ENCODE measurements at regions not wholly inside any gene's neighbourhood (a gene's known extent, or its start where the extent isn't known, plus 50 kb on each side); places are given as distances from the start of the nearest gene placed in this dataset.

- no peak for TF ChIP-seq ZBTB42 (CRISPR knock-in tag; IDR thresholded peaks at IDR 0.05)
- TF ChIP-seq HDAC2 (CRISPR knock-in tag; IDR thresholded peaks at IDR 0.05), result peak; percentile 84
- TF ChIP-seq ZNF780A (CRISPR knock-in tag; IDR thresholded peaks at IDR 0.05), result no peak
- TF ChIP-seq BCL3 (CRISPR knock-in tag; IDR thresholded peaks at IDR 0.05), result no peak
- TF ChIP-seq POLR2AphosphoS2 (IDR thresholded peaks at IDR 0.05; ENCODE audit: low read depth, low read length), result no peak
- peak; percentile 69 for TF ChIP-seq BCL6 (CRISPR knock-in tag; IDR thresholded peaks at IDR 0.05)
- 0 out of 2 replicates have a peak, but pooled peaks have one; percentile 48 for TF ChIP-seq ZNF292 (CRISPR knock-in tag; IDR thresholded peaks at IDR 0.05; ENCODE audit: borderline replicate concordance, low read depth)
- TF ChIP-seq ZNF589 (CRISPR knock-in tag; conservative IDR thresholded peaks at IDR 0.05), result no peak
- no peak for TF ChIP-seq ZNF251 (CRISPR knock-in tag; IDR thresholded peaks at IDR 0.05)
- TF ChIP-seq CC2D1A (CRISPR knock-in tag; IDR thresholded peaks at IDR 0.05), result no peak
- no peak for TF ChIP-seq MXD1 (CRISPR knock-in tag; IDR thresholded peaks at IDR 0.05)
- peak; percentile 92 for TF ChIP-seq KDM1A (CRISPR knock-in tag; IDR thresholded peaks at IDR 0.05)
- TF ChIP-seq SALL1 (CRISPR knock-in tag; IDR thresholded peaks at IDR 0.05), result peak; percentile 59; the same call in 1 of the 2 replicates
- TF ChIP-seq ATAD3A (CRISPR knock-in tag; IDR thresholded peaks at IDR 0.05), result no peak
- no peak for TF ChIP-seq HOXD1 (CRISPR knock-in tag; IDR thresholded peaks at IDR 0.05)
- TF ChIP-seq THRA (CRISPR knock-in tag; IDR thresholded peaks at IDR 0.05; ENCODE audit: borderline replicate concordance), result 0 out of 2 replicates have a peak, but pooled peaks have one; percentile 15
- TF ChIP-seq ZNF607 (CRISPR knock-in tag; IDR thresholded peaks at IDR 0.05; ENCODE audit: borderline replicate concordance), result no peak
- no peak for TF ChIP-seq PHF8 (CRISPR knock-in tag; IDR thresholded peaks at IDR 0.05)
- TF ChIP-seq, protein P1, sequence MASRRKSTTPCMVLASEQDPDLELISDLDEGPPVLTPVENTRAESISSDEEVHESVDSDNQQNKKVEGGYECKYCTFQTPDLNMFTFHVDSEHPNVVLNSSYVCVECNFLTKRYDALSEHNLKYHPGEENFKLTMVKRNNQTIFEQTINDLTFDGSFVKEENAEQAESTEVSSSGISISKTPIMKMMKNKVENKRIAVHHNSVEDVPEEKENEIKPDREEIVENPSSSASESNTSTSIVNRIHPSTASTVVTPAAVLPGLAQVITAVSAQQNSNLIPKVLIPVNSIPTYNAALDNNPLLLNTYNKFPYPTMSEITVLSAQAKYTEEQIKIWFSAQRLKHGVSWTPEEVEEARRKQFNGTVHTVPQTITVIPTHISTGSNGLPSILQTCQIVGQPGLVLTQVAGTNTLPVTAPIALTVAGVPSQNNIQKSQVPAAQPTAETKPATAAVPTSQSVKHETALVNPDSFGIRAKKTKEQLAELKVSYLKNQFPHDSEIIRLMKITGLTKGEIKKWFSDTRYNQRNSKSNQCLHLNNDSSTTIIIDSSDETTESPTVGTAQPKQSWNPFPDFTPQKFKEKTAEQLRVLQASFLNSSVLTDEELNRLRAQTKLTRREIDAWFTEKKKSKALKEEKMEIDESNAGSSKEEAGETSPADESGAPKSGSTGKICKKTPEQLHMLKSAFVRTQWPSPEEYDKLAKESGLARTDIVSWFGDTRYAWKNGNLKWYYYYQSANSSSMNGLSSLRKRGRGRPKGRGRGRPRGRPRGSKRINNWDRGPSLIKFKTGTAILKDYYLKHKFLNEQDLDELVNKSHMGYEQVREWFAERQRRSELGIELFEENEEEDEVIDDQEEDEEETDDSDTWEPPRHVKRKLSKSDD (CRISPR knock-in tag; IDR thresholded peaks at IDR 0.05; ENCODE audit: low read depth), result no peak
- TF ChIP-seq CBFB (CRISPR knock-in tag; IDR thresholded peaks at IDR 0.05), result no peak
- no peak for TF ChIP-seq ISX (CRISPR knock-in tag; conservative IDR thresholded peaks at IDR 0.05)
- no peak for TF ChIP-seq REPIN1 (CRISPR knock-in tag; IDR thresholded peaks at IDR 0.05; ENCODE audit: borderline replicate concordance, low read depth)
- TF ChIP-seq SRY (CRISPR knock-in tag; IDR thresholded peaks at IDR 0.05), result no peak
- TF ChIP-seq FIP1L1 (IDR thresholded peaks at IDR 0.05; ENCODE audit: borderline replicate concordance, insufficient read depth, low read depth, low read length), result no peak
- TF ChIP-seq RFXANK (CRISPR knock-in tag; IDR thresholded peaks at IDR 0.05), result 0 out of 2 replicates have a peak, but pooled peaks have one; percentile 30
- no peak for TF ChIP-seq SRSF1 (optimal IDR thresholded peaks at IDR 0.05; ENCODE audit: low read depth, low read length)
- no peak for TF ChIP-seq ZSCAN21 (CRISPR knock-in tag; IDR thresholded peaks at IDR 0.05; ENCODE audit: borderline replicate concordance)
- TF ChIP-seq ZNF260 (CRISPR knock-in tag; IDR thresholded peaks at IDR 0.05; ENCODE audit: borderline replicate concordance, low read depth), result no peak
- no peak for TF ChIP-seq ZNF768 (CRISPR knock-in tag; IDR thresholded peaks at IDR 0.05)
Observed at GRCh38 chr11:129259931-129260348, 67.8 kb upstream of the ARHGAP32 start (continued).

All from HepG2 (cell line).